ENCODE measurements at regions not wholly inside any gene's neighbourhood (a gene's known extent, or its start where the extent isn't known, plus 50 kb on each side); places are given as distances from the start of the nearest gene placed in this dataset.

DNA sequence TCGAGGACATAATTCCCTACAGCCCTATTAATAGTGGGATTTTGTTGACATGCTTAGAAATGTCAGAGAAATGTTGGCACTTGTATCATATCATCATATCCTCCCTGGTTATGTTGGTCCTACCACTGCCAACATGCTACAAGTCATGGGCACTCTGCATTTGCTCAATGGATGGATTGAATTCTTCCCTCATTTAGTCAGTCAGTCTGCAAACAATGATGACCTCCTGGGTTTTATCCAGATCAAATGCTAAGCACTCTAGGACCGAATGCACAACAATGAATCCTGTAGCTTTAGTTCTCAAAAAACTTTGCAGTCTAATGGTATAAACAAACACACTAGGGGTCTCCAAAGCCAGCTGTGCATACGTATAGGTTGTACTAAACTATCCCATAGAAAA, 357.2 kb upstream of the DPYD start:
- DNase-seq: no peak

DNA sequence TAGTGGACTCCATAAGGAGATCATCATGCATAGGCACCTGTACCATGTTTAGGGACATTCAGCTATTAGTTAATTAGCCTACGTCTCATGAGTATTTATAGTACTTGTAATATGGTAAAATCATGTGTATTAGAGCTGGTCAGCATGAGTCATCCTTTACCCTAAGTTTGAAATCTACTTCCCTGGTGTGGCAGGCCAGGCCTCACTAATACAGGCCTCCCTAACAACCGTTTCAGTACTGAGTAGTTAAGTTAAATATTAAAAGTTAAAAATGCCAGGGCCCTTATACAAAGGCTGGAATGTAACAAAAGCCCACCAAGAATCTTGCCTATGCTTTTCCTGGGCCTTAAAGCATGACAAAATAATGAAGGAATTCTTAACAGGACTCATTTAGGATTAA, 356.3 kb upstream of the DPYD start:
- no peak for DNase-seq

DNA sequence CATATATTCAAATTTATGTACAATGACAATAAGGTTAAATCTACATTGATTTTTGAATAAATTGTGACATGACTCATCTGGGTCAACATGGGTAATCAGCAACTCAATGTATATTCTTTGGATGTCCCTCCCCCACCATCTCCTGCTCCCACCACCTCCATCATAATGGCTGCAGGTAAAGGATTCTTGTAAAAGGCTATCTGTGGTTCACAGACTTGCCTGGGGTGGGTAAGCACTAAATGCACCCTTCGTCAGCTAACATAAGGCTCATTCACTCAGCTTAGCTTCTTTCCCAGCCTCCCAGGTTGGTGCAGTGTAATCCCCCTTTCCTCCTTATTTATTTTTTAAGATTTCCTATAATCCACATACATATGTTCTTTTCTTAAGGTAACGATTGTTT, 355.7 kb upstream of the DPYD start:
- no peak for DNase-seq

DNA sequence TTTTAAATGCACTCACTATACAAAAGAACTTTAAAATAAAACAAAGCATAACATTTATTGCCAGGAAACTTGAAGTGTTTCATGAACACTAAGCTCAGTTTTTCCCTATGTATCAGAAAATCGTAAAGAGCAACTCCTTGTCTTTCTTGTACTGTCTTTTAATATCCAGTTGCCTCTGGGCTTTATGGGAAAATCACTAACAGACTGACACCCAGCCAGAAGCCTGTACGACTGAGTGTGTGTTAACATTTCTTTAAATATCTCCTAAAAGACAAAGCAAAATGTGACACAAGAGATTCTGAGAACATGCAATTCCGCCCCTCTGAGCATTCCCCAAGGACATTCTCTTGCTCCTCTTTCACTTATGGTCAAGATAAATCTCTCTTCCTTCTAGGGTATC, 347.5 kb upstream of the DPYD start:
- DNase-seq: no peak

DNA sequence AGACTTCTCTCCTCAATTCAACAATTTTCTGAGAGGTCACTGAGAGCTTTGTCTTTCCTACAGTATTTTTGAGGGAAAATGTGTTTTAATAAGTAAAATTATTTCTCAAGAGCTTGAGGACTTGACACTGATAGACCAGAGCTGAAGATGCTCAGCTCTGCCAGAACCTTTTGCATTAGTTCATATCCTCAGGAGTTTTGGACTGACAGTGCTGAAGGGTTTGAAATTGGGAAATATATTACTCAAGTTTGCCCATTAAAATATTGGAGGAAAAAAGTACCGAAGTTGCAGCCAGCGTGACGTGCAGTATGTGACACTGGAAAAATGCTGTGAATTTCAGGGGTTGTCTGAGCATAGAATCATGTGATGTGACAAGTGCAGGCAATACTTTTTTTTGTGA, 346.6 kb upstream of the DPYD start:
- no peak for DNase-seq

DNA sequence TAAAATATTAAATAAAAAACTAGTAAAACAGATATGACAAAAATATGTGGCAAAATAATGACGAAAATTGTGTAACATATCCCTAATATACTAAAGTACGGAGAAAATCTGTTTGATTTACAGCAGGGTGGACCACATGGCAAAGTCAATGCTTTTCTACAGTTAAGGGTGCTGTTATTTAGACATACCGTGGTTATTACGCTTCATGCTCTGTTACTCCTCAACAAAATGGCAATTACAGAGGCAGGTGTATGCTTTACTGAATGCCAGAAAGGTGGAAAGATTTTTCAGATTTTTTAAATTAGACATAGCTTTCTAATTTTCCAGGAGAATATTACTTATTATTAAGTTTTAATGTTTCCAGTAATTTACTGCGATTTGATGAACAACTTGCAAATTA, 343.9 kb upstream of the DPYD start:
- no peak for DNase-seq

DNA sequence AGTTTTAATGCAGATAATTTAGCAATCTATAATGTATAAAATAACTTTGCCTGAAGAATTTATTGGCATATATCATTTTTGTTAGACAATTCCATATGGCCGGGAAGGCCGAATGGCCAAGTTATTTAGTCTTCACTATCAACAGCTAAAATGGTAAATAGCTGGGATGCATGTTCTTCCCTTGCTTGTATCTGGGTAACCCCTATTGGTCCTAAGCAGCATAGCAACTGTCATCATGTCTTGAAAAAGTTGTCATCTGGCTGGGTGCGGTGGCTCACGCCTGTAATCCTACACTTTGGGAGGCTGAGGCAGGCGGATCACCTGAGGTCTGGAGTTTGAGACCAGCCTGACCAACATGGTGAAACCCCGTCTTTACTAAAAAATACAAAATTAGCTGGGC, 340.0 kb upstream of the DPYD start:
- no peak for DNase-seq

DNA sequence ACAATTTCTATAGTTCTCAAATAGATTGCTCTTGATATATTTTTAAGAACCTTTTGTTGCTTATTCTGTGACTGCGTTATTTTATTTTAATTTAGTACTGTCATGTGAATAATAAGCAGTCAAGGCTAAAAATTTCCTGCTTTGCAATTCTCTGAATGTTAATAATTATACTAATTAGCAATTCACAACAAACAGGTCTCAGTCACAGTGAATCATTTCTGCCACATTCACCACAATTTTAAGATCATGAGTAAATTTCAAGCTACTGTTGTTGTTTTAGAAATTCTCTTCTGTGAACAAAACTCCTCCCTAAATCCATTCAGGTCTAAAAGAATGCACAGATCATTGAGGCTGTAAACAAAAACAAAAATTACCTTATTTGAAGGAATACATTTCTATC, 339.6 kb upstream of the DPYD start:
- no peak for DNase-seq

DNA sequence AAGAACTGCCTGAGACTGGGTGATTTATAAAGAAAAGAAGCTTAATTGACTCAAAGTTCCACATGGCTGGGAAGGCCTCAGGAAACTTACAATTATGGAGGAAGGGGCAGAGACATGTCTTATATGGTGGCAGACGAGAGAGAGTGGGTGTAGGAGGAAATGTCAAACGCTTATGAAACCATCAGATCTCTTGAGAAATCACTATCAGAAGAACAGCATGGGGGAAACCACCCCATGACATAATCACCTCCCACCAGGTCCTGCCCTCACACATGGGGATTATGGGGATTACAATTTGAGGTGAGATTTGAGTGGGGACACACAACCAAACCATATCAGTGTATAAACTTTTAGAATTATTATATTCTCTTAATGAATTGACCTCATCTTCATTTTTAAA, 335.9 kb upstream of the DPYD start:
- no peak for DNase-seq

DNA sequence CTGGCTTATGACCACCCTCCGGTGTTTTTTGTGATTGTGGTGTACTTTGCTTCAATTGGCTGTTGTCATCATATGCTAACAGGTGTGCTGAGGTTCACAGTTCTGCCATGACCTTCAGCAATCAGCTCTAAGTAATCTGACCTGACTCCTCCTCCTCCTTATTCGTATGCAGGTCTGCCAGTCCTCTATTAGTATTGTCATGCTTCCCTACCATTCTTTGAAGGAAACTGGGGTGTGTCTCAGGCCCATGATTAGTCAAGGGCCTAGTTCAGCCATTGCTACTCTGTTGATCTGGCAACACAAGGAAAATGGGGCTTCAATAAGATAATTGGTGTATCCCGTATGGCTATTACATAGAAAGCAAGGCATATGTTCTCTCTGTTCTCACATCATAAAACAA, 332.3 kb upstream of the DPYD start:
- no peak for DNase-seq

DNA sequence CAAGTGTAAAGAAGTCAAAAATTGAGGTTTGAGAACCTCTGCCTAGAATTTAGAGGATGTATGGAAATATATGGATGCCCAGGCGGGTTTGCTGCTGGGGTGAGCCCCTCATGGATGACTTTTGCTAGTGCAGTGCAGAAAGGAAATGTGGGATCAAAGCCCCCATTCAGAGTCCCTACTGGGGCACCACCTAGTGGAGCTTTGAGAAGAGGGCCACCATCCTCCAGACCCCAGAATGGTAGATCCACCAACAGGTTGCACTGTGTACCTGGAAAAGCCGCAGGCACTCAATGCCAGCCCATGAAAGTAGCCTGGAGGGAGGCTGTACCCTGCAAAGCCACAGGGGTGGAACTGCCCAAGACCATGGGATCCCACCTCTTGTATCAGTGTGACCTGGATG, 330.7 kb upstream of the DPYD start:
- DNase-seq: no peak

DNA sequence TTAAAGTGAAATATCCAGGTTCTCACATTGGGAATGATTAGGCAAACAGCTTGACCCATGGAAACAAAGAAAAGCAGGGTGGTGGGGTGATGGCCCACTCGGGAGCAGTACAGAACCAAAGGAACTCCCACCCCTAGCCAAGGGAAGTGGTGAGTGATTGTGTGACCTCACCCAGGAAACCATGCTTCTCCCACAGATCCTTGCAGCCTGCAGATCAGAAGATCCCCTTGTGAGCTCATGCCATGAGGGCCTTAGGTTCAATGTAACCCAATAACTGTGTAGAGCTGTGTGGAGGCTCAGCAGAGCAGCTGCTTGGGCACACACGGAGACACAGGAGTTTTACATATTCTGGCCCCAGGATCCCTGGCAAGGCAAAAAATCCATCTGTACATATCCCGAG, 311.8 kb upstream of the DPYD start:
- no peak for DNase-seq

DNA sequence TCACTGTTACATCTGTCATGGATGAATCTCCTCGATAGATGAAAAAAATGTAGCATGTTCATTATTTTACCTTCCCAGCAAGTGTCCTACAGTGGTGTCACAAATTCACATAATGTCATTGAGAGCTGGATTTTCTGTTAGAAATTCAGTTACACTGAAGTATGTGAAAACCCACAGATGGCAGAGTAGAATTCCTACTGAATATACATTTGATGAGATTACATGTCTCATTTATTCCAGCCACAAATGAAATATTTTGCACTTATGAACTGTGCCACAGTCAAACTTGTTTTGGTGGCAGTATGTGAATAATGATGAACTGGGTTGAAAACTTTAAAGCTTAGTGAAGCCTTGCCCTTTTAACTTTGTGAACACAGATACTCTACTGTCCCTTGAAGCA, 301.9 kb upstream of the DPYD start:
- DNase-seq: no peak

DNA sequence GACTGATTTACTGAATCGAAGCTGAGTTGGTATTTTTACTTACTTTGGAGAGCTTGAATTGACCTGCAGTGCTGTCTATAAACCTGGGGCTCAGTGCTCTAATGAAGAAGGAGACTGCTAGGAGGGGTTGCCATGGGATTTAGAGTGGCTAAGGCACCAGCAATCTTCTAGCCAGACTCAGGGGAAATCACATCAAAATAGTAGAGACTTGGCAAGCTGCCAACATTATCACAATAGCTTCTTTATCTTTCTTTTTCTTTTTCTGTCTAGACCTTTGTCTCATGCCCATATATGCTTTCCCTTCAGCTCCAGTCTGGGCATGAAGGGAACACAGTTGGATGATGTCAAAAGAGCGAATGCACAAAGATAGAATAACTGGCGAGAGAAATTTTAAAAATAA, 301.1 kb upstream of the DPYD start:
- DNase-seq: no peak

DNA sequence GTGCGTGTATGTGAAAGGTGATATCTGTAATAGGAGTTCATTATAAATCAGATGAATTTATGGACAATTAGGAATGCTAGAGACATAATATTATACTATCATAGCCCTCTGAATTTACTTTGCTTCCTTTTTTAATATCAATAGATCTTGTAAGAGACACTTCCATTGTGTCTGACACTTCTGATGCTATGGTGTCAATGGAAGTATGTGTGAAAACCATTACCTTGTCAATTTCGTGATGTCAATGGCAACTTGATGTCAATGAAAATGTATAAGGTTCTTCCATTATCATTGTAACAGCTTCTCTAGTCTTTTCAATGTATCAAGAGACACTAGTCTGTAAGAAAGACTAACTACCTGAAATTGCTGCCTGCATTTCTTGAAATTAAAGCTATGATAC, 296.8 kb upstream of the DPYD start:
- DNase-seq: no peak

DNA sequence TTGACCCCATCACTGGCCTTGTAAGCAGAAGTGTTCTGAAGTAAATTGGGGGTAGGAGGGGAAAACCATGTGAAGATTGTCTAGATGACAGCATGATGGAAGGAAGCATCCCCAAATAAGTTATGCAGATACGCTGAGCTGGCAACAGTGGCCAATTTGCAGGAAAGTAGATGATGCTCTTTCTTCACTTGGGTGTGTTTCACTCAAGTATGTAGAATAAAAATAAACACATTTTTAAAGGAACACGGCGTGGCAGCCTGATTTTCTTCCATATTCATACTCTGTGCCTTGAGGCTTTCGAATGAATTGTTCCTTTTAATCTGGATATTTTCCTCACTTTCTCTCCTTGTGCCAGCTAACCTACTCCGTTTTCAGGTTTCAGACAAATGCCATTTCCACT, 295.5 kb upstream of the DPYD start:
- DNase-seq: no peak

DNA sequence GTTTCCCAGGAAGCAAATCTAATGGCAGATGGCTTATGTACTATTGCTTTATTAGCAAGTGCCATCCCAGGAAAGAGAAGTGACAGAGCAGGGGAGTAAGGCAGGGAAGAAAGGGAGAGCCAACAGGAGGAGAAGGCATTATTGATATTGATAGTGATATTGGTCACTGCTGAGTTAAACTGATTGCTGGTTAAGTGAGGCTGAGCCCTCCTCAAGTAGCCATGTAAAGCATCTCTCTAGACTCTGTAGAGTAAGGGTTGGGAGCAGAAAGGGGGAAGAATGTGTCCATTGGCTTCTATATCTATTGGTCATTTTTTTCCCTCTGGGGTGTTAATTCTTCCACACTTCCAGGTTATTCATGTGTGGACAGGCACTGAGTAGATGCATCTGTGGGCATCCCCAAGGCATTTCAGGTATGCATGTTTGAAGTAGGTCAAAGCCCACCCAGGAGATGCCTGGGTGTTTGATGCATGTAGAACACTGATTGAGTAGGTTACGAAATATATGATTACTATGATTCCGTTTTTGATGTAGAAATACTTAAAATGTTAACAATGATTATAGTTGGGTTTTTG, 290.5 kb upstream of the DPYD start:
- no peak for DNase-seq

DNA sequence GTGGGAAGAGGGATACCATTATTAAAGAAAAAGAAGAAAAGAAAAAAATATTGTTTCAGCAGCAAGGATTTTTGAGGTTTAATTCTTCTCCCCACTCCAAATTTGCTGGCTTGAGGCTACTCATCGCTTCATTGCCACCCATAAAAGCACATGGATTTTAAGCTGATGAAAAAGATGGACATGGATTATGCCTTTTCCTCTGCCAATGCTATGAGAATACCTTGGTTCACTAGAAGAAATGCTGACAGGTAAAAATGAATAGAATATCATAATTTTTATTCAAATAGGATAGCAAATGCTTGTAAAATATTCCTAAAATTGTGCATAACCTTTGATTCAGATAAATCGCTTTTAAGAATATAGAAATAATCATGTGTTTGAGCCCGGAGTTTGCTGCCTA, 289.7 kb upstream of the DPYD start:
- DNase-seq: no peak

DNA sequence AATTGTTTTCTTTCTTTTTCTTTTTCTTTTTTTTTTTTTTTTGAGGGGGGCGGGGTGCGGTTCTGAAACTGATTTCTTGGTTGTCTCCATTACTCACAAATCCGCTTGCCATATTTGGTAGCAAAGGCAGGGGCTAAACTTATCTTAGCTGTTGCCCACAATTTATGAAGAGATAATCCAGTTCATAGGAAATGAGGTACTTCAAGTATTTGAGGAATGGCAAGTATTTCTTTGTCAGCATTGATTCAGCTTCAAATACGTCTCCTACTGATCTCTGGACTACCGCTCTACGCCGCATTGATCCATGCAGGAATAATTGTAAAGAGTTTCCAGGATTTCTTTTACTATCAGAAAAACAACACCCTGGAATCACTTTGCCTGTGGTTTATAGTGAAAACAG, 289.2 kb upstream of the DPYD start:
- DNase-seq: no peak

DNA sequence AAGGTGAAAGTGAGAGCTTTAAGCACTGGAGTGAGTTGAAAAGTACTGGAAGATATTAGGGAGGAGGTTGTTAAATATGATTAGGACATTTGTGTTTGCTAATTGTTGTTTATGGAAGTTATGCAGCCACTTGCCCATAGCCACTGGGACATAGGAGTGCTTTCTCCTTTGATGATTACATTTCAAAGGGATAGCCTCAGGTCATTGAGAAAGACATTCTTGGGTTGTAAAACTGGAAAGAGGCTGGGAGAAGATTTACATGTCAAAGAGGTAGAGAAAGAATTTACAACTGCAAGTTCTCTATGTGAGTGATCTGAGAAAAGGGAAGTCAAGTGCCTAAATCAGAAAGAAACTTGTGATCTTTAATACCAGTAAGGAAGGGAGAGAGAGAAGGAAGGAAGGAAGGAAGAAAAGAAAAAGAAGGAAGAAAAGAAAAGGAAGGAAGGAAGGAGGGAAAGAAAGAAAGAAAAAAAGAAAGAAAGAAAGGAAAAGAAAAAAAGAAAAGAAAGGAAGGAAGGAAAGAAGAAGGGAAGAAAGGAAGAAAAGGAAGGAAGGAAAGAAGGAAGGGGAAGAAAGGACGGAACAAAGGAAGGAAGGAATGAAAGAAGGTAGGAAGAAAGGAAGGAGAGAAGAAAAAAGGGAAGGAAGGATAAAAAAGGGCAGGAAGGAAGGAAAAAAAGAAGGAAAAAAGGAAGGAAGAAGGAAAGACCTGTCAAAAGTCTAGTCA, 284.6 kb upstream of the DPYD start:
- DNase-seq: no peak

DNA sequence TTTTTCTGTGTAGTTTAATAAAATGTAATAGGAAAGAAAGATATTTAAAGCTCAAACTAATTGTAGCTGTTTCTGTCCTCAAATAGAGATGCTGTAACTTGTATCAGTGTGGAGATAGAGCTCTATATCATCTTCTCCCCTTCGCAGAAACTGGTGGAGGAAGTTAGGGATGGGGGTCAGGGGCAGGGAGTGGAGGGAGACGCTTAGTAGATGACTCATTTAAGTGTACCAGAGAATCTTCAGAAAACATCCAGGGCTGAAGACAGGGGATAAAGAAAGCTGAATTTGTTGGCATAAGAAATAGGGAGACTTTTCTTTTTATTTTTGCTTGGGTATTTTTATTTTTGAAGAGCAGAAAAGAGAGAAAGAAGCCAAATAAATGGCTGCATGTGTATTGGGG, 282.6 kb upstream of the DPYD start:
- no peak for DNase-seq

DNA sequence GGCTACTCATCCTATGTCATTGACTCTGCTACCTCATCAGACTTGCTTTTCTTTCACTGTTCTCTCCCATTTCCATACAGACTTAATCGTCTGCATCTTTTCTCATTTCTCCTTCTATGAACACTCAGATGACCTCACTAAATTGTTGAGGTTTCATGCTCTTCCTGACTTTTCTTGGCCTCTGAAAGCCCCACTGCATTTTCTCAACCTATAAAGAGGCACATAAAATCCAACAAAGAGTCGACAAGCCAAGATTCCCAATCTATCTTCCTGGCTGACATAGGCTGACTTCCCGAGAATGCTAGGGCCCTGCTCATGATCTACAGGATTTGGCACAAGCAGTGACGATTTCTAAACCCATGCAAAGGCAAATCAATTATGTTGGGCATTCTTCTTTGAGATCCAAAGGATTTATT, 280.8 kb upstream of the DPYD start:
- no peak for DNase-seq

DNA sequence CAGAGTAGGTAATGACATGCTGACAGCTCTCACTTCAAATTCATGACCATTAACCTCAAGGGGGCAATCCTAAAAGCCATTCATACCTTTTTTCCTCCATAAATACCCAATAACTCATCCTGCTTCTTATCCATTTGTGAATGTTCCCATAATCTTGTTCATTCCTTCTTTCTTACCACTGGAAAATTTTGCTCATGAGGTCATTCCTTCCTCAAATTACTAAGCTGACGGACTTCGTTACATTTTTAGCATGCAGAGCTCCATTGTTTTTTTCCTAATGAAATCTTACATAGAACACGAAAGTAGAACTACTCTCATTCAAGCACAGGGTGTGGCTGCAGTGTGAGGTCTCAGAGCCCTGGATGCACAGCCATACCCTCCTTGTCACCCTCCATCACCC, 276.5 kb upstream of the DPYD start:
- no peak for DNase-seq

DNA sequence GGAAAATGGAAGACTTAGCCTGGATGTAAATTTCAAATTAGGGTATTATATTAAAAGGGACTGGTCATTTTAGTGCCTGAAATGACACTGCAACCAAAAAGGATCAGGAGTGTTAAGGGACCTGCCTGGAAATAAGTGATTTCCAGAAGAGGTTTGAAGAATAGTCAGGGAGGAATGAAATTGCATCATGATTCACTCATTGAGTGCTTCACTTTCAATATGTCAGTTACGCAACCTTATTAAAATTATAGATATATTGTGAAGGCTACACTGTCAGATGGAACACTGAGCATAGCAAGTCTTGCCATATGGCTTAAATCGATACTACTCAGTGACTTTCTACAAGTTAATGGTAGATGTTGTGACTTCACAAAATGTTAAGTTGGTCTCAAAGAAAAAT, 275.2 kb upstream of the DPYD start:
- DNase-seq: no peak

DNA sequence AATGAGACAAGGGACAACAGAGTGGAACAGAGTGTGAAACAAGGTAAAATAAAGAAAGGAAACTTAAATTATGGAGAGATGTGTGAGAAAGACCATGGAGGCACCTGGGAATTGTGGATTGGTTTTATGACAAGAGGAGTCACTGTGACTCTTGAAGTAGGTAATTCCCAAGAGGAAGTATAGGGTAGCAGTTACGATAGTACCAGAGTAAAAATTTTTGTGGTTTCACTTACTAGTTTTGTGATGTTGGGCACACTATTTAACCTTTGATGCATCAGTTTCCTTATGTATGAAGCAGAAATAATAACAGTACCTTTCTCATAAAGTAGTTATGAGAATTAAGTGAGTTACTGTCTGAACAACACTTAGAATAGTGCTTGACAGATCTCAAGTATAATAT, 267.9 kb upstream of the DPYD start:
- no peak for DNase-seq

DNA sequence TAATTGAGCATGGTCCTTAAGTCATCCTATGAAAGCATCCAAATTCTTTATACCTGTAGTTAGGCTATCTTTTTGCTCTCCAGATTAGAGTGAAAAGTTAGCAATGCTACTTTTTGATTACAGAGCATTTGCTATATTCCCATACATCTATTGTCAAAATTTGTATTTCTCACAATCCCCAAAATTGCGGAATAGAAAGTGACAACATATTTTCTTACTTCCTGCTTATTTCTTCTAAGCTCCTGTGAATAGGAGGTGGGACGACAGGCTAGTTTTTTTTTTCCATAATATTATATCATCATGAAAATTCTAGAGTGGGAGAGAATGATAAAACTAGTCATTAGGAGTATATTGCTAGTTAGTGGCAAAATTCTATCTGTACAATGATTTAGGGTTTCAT, 264.0 kb upstream of the DPYD start:
- no peak for DNase-seq

Data from NCI-H774 (cell line).